K562 (cell line): ENCODE measurements at regions not wholly inside any gene's neighbourhood (a gene's known extent, or its start where the extent isn't known, plus 50 kb on each side); places are given as distances from the start of the nearest gene placed in this dataset.

Experiments used
- ATAC-seq: fragments of 200-7000 bp; cut with Tn5 transposase; 3 replicates; pipeline ENCODE4 v1.9.1; 2020; ENCODE audit warnings: moderate library complexity
- BruUV-seq: library from RNA; stranded (reverse); fragments of 400-500 nt; replicated peaks from 2 replicates; lab custom pipeline; 2021; lab: Mats Ljungman, UMichigan
- CTCF ChIA-PET: fragments of 300-600 bp; formaldehyde crosslinking; extraction: SDS; loops from one replicate; lab custom pipeline; 2021; ENCODE audit warnings: low intra/inter-chr PET ratio; lab: Yijun Ruan, JAX
- POLR2A ChIA-PET: fragments of 300-600, 350-650 bp; sonication (Branson Sonifier 250); formaldehyde crosslinking; extraction: SDS; loops from one replicate; lab custom pipeline; 2021; ENCODE audit warnings: antibody characterized with exemption, inconsistent platforms; lab: Yijun Ruan, JAX
- DNase-seq, 4 experiments: peaks; one replicate each; pipeline versions ENCODE4 v3.0.0 to v3.0.0-alpha.2; 2011 to 2018; ENCODE audit warnings: low spot score in 3 of 4, mixed read lengths in 3 of 4; ENCODE audit errors: extremely low read depth in 1 of 4
- FAIRE-seq: peaks from 2 replicates; lab custom pipeline; 2011; peaks lifted over from hg19 to GRCh38; lab: Jason Lieb, UNC
- H2AFZ ChIP-seq: 2 replicates; pipeline ENCODE4 v1.6.0; 2011; ENCODE audit warnings: low read depth, low read length, control low read depth, inconsistent platforms
- H3K27ac ChIP-seq: fragments of 200-600 bp; 3 replicates; pipeline ENCODE4 v1.8.0; 2011; ENCODE audit warnings: low read depth, mild to moderate bottlenecking, control low read depth, inconsistent platforms, low read length, moderate library complexity, mixed read lengths; ENCODE audit errors: extremely low read depth
- H3K27me3 ChIP-seq, 2 experiments: fragments of 300-600 bp in 1 of 2; 2 replicates in 1 of 2; 3 replicates in 1 of 2; pipeline versions ENCODE4 v1.6.0 to v1.8.0; 2011; ENCODE audit warnings: inconsistent platforms in 2 of 2, low read length in 2 of 2, mild to moderate bottlenecking in 1 of 2, mixed read lengths in 1 of 2, moderate library complexity in 1 of 2; ENCODE audit not compliant: control insufficient read depth in 2 of 2, insufficient read depth in 2 of 2
- H3K36me3 ChIP-seq: fragments of 300-600 bp; 3 replicates; pipeline ENCODE4 v1.8.0; 2011; ENCODE audit warnings: mild to moderate bottlenecking, low read length, inconsistent platforms; ENCODE audit not compliant: control insufficient read depth, insufficient read depth
- H3K4me1 ChIP-seq, 2 experiments: fragments of 200-600 bp in 1 of 2; replicated peaks in 1 of 2; 2 replicates in 1 of 2; 3 replicates in 1 of 2; pipeline versions ENCODE4 v1.5.1 to v1.8.0; 2011; ENCODE audit warnings: inconsistent platforms in 2 of 2, low read length in 2 of 2, mild to moderate bottlenecking in 1 of 2, mixed read lengths in 1 of 2, moderate library complexity in 1 of 2; ENCODE audit not compliant: control insufficient read depth in 2 of 2, insufficient read depth in 2 of 2
- H3K4me2 ChIP-seq: 2 replicates; pipeline ENCODE4 v1.6.1; 2011; ENCODE audit warnings: low read length, control low read depth, inconsistent platforms, mixed read lengths; ENCODE audit not compliant: insufficient read depth
- H3K4me3 ChIP-seq: fragments of 200-600 bp; sonication (generic), shearing (Covaris generic); 2 replicates; pipeline ENCODE4 v1.5.1; 2016; ENCODE audit warnings: control low read depth, inconsistent platforms
- H3K79me2 ChIP-seq: fragments of 200-600 bp; 3 replicates; pipeline ENCODE4 v1.8.0; 2011; ENCODE audit warnings: low read length, inconsistent platforms; ENCODE audit not compliant: control insufficient read depth, insufficient read depth
- H3K9ac ChIP-seq, 2 experiments: 2 replicates each; pipeline versions ENCODE4 v1.6.0 to v1.6.1; 2011; ENCODE audit warnings: low read depth in 2 of 2, low read length in 2 of 2, control low read depth in 1 of 2, inconsistent platforms in 1 of 2, mild to moderate bottlenecking in 1 of 2, mixed read lengths in 1 of 2; ENCODE audit not compliant: insufficient read depth in 1 of 2
- H3K9me1 ChIP-seq: one replicate; pipeline ENCODE4 v1.6.0; 2011; ENCODE audit warnings: inconsistent platforms, mild to moderate bottlenecking, low read length, moderate library complexity; ENCODE audit not compliant: control insufficient read depth, insufficient read depth
- H3K9me3 ChIP-seq: replicated peaks from 2 replicates; pipeline ENCODE4 v1.5.1; 2011; ENCODE audit warnings: low read depth, low read length, inconsistent platforms; ENCODE audit not compliant: control insufficient read depth, insufficient read depth
- H4K20me1 ChIP-seq: replicated peaks from 2 replicates; pipeline ENCODE4 v1.6.1; 2011; ENCODE audit warnings: low read length, inconsistent platforms, mixed read lengths; ENCODE audit not compliant: control insufficient read depth, insufficient read depth
- CBFB ChIP-seq: sonication (generic); formaldehyde crosslinking; IDR thresholded peaks from 2 replicates; pipeline ENCODE4 v1.4.0; 2020; ENCODE audit warnings: mild to moderate bottlenecking, missing genetic modification reagents
- CCNT2 ChIP-seq: IDR thresholded peaks from 2 replicates; pipeline ENCODE4 v1.6.1; 2011; ENCODE audit warnings: borderline replicate concordance, low read depth, mild to moderate bottlenecking, moderate library complexity, mixed read lengths, low read length; ENCODE audit not compliant: insufficient read length; ENCODE audit errors: extremely low read depth
- CTBP1 ChIP-seq: fragments of 450-650 bp; IDR thresholded peaks from 2 replicates; pipeline ENCODE4 v1.6.1; 2016; ENCODE audit warnings: borderline replicate concordance
- HDAC2 ChIP-seq: fragments of 450-650 bp; IDR thresholded peaks from 2 replicates; pipeline ENCODE4 v1.6.1; 2016; ENCODE audit warnings: mild to moderate bottlenecking
- HDAC3 ChIP-seq: fragments of 450-650 bp; IDR thresholded peaks from 2 replicates; pipeline ENCODE4 v1.6.1; 2018; ENCODE audit warnings: borderline replicate concordance, mild to moderate bottlenecking, moderate library complexity; ENCODE audit not compliant: partially characterized antibody
- HDAC6 ChIP-seq: IDR thresholded peaks from 2 replicates; pipeline ENCODE4 v1.6.1; 2012; ENCODE audit warnings: low read depth, mild to moderate bottlenecking, control low read depth, inconsistent platforms, low read length, moderate library complexity
- MECOM ChIP-seq: fragments of 250-450 bp; sonication (Bioruptor Pico); IDR thresholded peaks from 2 replicates; pipeline ENCODE4 v1.8.0; 2022; ENCODE audit warnings: inconsistent platforms
- PCBP1 ChIP-seq: fragments of 200-400 bp; formaldehyde crosslinking; IDR thresholded peaks from 2 replicates; pipeline ENCODE4 v1.6.1; 2018; ENCODE audit warnings: mild to moderate bottlenecking, low read depth, low read length; ENCODE audit not compliant: poor library complexity, severe bottlenecking
- RAD51 ChIP-seq: fragments of 450-650 bp; IDR thresholded peaks from 2 replicates; pipeline ENCODE4 v1.7.1; 2016; ENCODE audit warnings: low read depth, mild to moderate bottlenecking, borderline replicate concordance
- RCOR1 ChIP-seq, 2 experiments: IDR thresholded peaks; 2 replicates each; pipeline ENCODE4 v1.6.1; 2012; ENCODE audit warnings: low read depth in 2 of 2, low read length in 2 of 2, borderline replicate concordance in 1 of 2, improper control_type of control experiment in 1 of 2
- TRIM28 ChIP-seq: fragments of 450-650 bp; IDR thresholded peaks from 2 replicates; pipeline ENCODE4 v1.6.1; 2017
- XRCC4 ChIP-seq: IDR thresholded peaks from one replicate; pipeline ENCODE4 v1.6.1; 2011; ENCODE audit not compliant: insufficient read depth, insufficient read length; ENCODE audit errors: extremely low read depth
- YBX1 ChIP-seq: fragments of 450-650 bp; IDR thresholded peaks from 2 replicates; pipeline ENCODE4 v1.7.1; 2016; ENCODE audit warnings: mild to moderate bottlenecking
- ZNF175 ChIP-seq: fragments of 200-800 bp; sonication (Bioruptor generic); IDR thresholded peaks from 2 replicates; pipeline ENCODE4 v1.6.1; 2016; ENCODE audit warnings: low read depth, mild to moderate bottlenecking, missing genetic modification characterization, missing compliant biosample characterization
- WGBS: fragments of 100-300 bp; shearing (Covaris generic); methylation state at CpG from one replicate; pipeline ENCODE4 v1.1.6; 2016; ENCODE audit warnings: low coverage, mixed read lengths; ENCODE audit not compliant: insufficient coverage; ENCODE audit errors: missing lambda C conversion rate; 5-methylcytosine and 5-hydroxymethylcytosine counted together
- in situ Hi-C: fragments of 300-500 bp; cut with MboI; formaldehyde crosslinking; loops from 4 replicates; pipeline ENCODE4 v1.15.0; 2018; ENCODE audit warnings: inconsistent platforms, mixed read lengths
- intact Hi-C: fragments of 100-400 bp; cut with micrococcal nuclease; formaldehyde crosslinking; loops from 2 replicates; pipeline ENCODE4 v1.14.2; 2022
- TF ChIP-seq, protein P1 (sequence below): fragments of 450-650 bp; IDR thresholded peaks from 2 replicates; pipeline ENCODE4 v1.6.1; 2016; ENCODE audit warnings: low read depth, mild to moderate bottlenecking, moderate library complexity

DNA sequence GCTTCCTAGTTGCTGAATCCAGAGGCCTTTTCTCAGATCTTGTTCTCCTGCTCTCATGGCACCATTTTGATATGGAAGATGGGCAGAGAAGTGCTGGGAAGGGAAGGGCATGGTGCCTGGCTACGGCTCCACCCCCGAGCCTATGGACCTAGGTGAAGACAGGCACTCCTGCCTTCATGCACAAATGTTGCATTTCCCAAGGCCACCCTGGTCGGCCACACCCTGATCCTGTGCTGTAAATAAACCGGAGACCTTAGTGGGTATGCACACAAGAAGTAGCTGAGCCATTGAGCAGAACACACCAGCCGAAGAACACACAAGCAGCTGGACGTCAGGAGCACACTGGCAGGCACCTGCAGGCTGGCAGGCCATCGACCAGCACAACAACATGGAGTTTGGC, 261.6 kb downstream of the SHQ1 start (continued):
- TF ChIP-seq HDAC3 = no peak
- no peak for TF ChIP-seq PCBP1
- TF ChIP-seq, all 486 proteins: peak for 0

DNA sequence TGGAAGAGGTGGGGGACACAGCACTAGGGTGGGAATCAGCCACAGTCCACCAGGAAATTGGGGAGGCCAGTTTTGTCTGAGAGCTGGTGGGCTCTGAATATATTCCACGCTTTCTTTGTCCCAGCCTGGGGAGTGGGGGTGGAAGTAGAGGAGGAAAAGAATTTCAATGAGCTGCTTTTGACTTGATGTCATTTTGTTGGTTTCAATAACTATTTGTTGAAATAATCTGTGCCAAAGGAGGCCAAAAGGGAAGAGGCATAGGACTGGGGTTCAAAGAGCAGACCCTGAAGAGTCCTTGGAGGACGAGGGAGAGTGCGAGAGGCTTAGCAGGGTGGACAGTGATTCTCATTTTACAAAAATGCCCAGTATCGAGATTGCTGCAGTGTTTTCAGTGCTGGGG, 262.3 kb downstream of the SHQ1 start:
- FAIRE-seq (no peak), DNase-seq (no peak), ATAC-seq (no peak)
- no peak overlapping the region for H2AFZ ChIP-seq
- no peak overlapping the region for H3K4me3 ChIP-seq
- H3K9ac ChIP-seq = no peak overlapping the region
- no peaks in the 10 kb centered on the region for H3K9me3 ChIP-seq
- CTCF ChIA-PET = no interaction called here
- in situ Hi-C loops = no loop called here
- no peaks in the 10 kb centered on the region for H3K36me3 ChIP-seq
- H3K4me1 ChIP-seq = peaks cover 0 to 7% of the 10 kb centered on the region in 2 experiments; a peak in 3 of 5 replicates
- no peak overlapping the region for H3K27ac ChIP-seq
- intact Hi-C loops = no loop called here
- H3K27me3 ChIP-seq = no peaks in the 10 kb centered on the region
- no peaks in the 10 kb centered on the region for H3K9me1 ChIP-seq
- no peaks in the 10 kb centered on the region for H3K79me2 ChIP-seq
- POLR2A ChIA-PET = no interaction called here
- TF ChIP-seq MECOM (CRISPR knock-in tag) = no peak
- TF ChIP-seq ZNF175 (CRISPR knock-in tag) = no peak
- TF ChIP-seq RAD51 = no peak
- TF ChIP-seq CTBP1 = no peak
- no peak for TF ChIP-seq YBX1
- TF ChIP-seq XRCC4 = no peak
- TF ChIP-seq CCNT2 = no peak
- no peak for TF ChIP-seq TRIM28
- TF ChIP-seq RCOR1 (IDR thresholded peaks at IDR 0.05; ENCODE audit: borderline replicate concordance in 1 of 2, low read depth in 2 of 2, low read length in 2 of 2) = no peak
- TF ChIP-seq HDAC2 = no peak
- no peak for TF ChIP-seq CBFB (CRISPR knock-in tag)
- no peak for TF ChIP-seq HDAC6
- TF ChIP-seq, protein P1, sequence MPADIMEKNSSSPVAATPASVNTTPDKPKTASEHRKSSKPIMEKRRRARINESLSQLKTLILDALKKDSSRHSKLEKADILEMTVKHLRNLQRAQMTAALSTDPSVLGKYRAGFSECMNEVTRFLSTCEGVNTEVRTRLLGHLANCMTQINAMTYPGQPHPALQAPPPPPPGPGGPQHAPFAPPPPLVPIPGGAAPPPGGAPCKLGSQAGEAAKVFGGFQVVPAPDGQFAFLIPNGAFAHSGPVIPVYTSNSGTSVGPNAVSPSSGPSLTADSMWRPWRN = no peak
- H3K4me2 ChIP-seq = no peak overlapping the region
- H4K20me1 ChIP-seq = no peaks in the 10 kb centered on the region
- BruUV-seq = no TSS peak
- 76% methylated on average over 4 of the region's 4 CpGs for WGBS
